ENCODE measurements at regions not wholly inside any gene's neighbourhood (a gene's known extent, or its start where the extent isn't known, plus 50 kb on each side); places are given as distances from the start of the nearest gene placed in this dataset.

DNA sequence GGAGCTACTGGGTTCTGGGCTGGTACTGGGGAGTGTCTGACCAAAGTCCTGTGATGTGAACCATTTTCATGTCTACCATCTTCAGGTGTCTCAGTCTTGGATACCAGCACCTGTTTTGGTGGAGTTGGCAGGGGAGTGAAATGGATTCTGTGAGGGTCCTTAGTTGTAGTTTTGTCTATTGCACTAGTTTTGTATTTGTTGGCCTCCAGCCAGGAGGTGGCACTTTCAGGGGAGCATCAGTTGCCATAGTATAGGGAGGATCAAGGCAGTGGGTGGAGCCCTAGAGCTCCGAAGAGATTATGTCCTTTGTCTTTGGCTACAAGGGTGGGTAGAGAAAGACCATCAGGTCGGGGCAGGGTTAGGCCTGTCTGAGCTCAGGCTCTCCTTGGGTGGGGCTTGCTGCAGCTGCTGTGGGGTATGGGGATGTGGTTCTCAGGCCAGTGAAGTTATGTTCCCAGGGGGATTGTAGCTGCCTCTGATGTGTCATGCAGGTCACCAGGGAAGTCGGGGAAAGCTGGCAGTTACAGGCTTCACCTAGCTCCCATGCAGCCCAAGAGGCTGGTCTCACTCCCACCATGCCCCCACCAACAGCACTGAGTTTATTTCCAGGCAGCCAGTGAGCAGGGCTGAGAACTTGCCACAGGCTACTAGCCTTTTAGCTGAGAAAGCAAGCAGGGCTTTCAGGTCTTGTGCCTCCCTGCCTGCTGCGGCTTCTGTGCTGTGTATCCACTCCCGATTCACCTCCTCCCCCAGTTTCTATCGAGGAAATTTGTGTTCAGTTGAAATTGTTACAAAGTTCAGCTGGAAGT lies 153.1 kb downstream of the ZNF365 start:
- TF ChIP-seq, protein P1, sequence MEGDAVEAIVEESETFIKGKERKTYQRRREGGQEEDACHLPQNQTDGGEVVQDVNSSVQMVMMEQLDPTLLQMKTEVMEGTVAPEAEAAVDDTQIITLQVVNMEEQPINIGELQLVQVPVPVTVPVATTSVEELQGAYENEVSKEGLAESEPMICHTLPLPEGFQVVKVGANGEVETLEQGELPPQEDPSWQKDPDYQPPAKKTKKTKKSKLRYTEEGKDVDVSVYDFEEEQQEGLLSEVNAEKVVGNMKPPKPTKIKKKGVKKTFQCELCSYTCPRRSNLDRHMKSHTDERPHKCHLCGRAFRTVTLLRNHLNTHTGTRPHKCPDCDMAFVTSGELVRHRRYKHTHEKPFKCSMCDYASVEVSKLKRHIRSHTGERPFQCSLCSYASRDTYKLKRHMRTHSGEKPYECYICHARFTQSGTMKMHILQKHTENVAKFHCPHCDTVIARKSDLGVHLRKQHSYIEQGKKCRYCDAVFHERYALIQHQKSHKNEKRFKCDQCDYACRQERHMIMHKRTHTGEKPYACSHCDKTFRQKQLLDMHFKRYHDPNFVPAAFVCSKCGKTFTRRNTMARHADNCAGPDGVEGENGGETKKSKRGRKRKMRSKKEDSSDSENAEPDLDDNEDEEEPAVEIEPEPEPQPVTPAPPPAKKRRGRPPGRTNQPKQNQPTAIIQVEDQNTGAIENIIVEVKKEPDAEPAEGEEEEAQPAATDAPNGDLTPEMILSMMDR (conservative IDR thresholded peaks at IDR 0.05; ENCODE audit: low read depth, low read length): no peak
- no peak overlapping the region for H3K4me3 ChIP-seq (ENCODE audit: low read length)
- DNase-seq (ENCODE audit: low read depth): no peak

GRCh38 chr10:62528441-62528840 lies 154.3 kb downstream of the ZNF365 start:
- TF ChIP-seq, protein P1 (conservative IDR thresholded peaks at IDR 0.05; ENCODE audit: low read depth, low read length): no peak
- H3K4me3 ChIP-seq (ENCODE audit: low read length): no peak overlapping the region
- DNase-seq (ENCODE audit: low read depth): no peak

- DNase-seq (ENCODE audit: low read depth): no peak
- TF ChIP-seq, protein P1 (conservative IDR thresholded peaks at IDR 0.05; ENCODE audit: low read depth, low read length): no peak
These were observed 155.2 kb downstream of the ZNF365 start for GRCh38 chr10:62529396-62529795.

GRCh38 chr10:62534031-62534430 lies 159.9 kb downstream of the ZNF365 start:
- TF ChIP-seq, protein P1 (conservative IDR thresholded peaks at IDR 0.05; ENCODE audit: low read depth, low read length): no peak
- no peak overlapping the region for H3K4me3 ChIP-seq (ENCODE audit: low read length)
- no peak for DNase-seq (ENCODE audit: low read depth)

More at GRCh38 chr10:62529396-62529795, 155.2 kb downstream of the ZNF365 start:
- no peak overlapping the region for H3K4me3 ChIP-seq (ENCODE audit: low read length)

- H3K4me3 ChIP-seq (ENCODE audit: low read length): no peak overlapping the region
- DNase-seq (ENCODE audit: low read depth): no peak
- TF ChIP-seq, protein P1 (conservative IDR thresholded peaks at IDR 0.05; ENCODE audit: low read depth, low read length): no peak
These were observed 164.4 kb downstream of the ZNF365 start for GRCh38 chr10:62538606-62539005.

DNA sequence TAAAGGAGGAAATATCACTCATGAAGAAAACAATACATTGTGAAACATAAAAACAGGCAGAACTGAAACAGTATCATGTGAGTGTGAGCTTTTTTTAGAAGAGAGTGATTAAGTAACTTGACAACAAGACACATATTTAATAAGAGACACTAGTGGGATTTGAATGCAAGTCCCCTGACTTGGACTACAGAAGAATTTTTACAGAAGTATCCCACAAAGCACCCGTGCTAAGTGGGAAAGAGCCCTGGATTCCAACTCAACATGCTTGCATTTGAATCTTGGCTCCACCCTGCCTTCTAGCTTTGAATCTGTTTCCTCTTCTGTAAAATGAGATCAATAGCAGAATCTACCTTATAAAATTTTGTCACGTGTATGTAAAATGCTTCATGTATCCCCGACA lies 166.2 kb downstream of the ZNF365 start:
- H3K4me3 ChIP-seq (ENCODE audit: low read length): no peak overlapping the region
- DNase-seq (ENCODE audit: low read depth): no peak
- TF ChIP-seq, protein P1 (conservative IDR thresholded peaks at IDR 0.05; ENCODE audit: low read depth, low read length): no peak

DNA sequence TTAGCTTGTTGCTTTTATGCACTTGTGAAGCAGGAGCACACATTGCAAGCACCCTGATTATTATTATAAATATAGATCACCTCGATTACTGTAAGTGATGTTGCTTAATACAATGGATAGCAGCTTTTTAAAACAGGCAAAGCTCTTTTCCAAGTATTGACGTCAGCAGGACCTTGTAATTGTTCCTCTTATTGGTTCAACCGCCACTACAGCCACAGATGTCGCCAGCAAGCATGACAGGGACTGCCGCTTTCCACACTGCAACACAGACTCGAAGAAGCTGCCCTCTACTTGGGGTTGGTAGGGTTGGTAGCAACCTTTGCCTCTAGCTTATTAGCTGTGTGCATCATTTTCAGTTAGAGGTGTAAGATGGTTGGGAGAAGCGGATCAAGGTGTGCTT lies 167.6 kb downstream of the ZNF365 start:
- DNase-seq (ENCODE audit: low read depth): no peak
- TF ChIP-seq, protein P1 (conservative IDR thresholded peaks at IDR 0.05; ENCODE audit: low read depth, low read length): no peak
- no peak overlapping the region for H3K4me3 ChIP-seq (ENCODE audit: low read length)
